ENCODE measurements at regions not wholly inside any gene's neighbourhood (a gene's known extent, or its start where the extent isn't known, plus 50 kb on each side); places are given as distances from the start of the nearest gene placed in this dataset.
A peak's percentile ranks its signal among the peaks of the same experiment; 100 is the strongest.

- DNase-seq (ENCODE audit: low read depth): peak; percentile 65
Measured at GRCh38 chr2:12416600-12416999, 300.1 kb upstream of the TRIB2 start.

- no peak for DNase-seq (ENCODE audit: low read depth)
Measured at GRCh38 chr2:12417786-12418185, 298.9 kb upstream of the TRIB2 start.

GRCh38 chr2:12419803-12420202 is 296.9 kb upstream of the TRIB2 start:
- DNase-seq (ENCODE audit: low read depth): no peak

GRCh38 chr2:12421046-12421445 is 295.7 kb upstream of the TRIB2 start:
- DNase-seq (ENCODE audit: low read depth): no peak

- no peak for DNase-seq (ENCODE audit: low read depth)
Measured at GRCh38 chr2:12424219-12424618, 292.5 kb upstream of the TRIB2 start.

- DNase-seq (ENCODE audit: low read depth): no peak
Measured at GRCh38 chr2:12424809-12425208, 291.9 kb upstream of the TRIB2 start.

GRCh38 chr2:12428324-12428723 is 288.4 kb upstream of the TRIB2 start:
- DNase-seq (ENCODE audit: low read depth): no peak

- DNase-seq (ENCODE audit: low read depth): no peak
Measured at GRCh38 chr2:12428786-12429185, 287.9 kb upstream of the TRIB2 start.

GRCh38 chr2:12429779-12430406 is 286.8 kb upstream of the TRIB2 start:
- DNase-seq (ENCODE audit: low read depth): peak; percentile 85

GRCh38 chr2:12430407-12431133 is 286.2 kb upstream of the TRIB2 start:
- peak; percentile 80 for DNase-seq (ENCODE audit: low read depth)

- peak; percentile 47 for DNase-seq (ENCODE audit: low read depth)
Measured at GRCh38 chr2:12432985-12433625, 283.6 kb upstream of the TRIB2 start.

GRCh38 chr2:12433626-12433990 is 283.1 kb upstream of the TRIB2 start:
- no peak for DNase-seq (ENCODE audit: low read depth)

GRCh38 chr2:12434630-12435098 is 282.1 kb upstream of the TRIB2 start:
- no peak for DNase-seq (ENCODE audit: low read depth)

- DNase-seq (ENCODE audit: low read depth): no peak
Measured at GRCh38 chr2:12435430-12436222, 281.1 kb upstream of the TRIB2 start.

- DNase-seq (ENCODE audit: low read depth): peak; percentile 60
Measured at GRCh38 chr2:12436483-12436882, 280.3 kb upstream of the TRIB2 start.

- no peak for DNase-seq (ENCODE audit: low read depth)
Measured at GRCh38 chr2:12436935-12437561, 279.7 kb upstream of the TRIB2 start.

GRCh38 chr2:12440731-12441130 is 276.0 kb upstream of the TRIB2 start:
- no peak for DNase-seq (ENCODE audit: low read depth)

- no peak for DNase-seq (ENCODE audit: low read depth)
Measured at GRCh38 chr2:12441750-12442475, 274.8 kb upstream of the TRIB2 start.

- DNase-seq (ENCODE audit: low read depth): peak; percentile 45
Measured at GRCh38 chr2:12442476-12442847, 274.3 kb upstream of the TRIB2 start.

GRCh38 chr2:12448846-12449505 is 267.8 kb upstream of the TRIB2 start:
- peak; percentile 64 for DNase-seq (ENCODE audit: low read depth)

- DNase-seq (ENCODE audit: low read depth): peak; percentile 72
Measured at GRCh38 chr2:12451726-12452125, 265.0 kb upstream of the TRIB2 start.

Measured in iris pigment epithelial cell (primary cell).